ENCODE measurements at regions not wholly inside any gene's neighbourhood (a gene's known extent, or its start where the extent isn't known, plus 50 kb on each side); places are given as distances from the start of the nearest gene placed in this dataset.
A peak's percentile ranks its signal among the peaks of the same experiment; 100 is the strongest.

GRCh38 chr18:43883886-43884285, 606.6 kb upstream of the SYT4 start:
- DNase-seq (ENCODE audit: low spot score) = no peak

- DNase-seq (ENCODE audit: low spot score) = no peak
Observed at GRCh38 chr18:43886341-43886740, 609.1 kb upstream of the SYT4 start.

GRCh38 chr18:43887491-43887890, 610.2 kb upstream of the SYT4 start:
- no peak for DNase-seq (ENCODE audit: low spot score)

GRCh38 chr18:43888598-43888997, 611.3 kb upstream of the SYT4 start:
- no peak for DNase-seq (ENCODE audit: low spot score)

- DNase-seq (ENCODE audit: low spot score) = no peak
Observed at GRCh38 chr18:43893001-43893637, 615.8 kb upstream of the SYT4 start.

GRCh38 chr18:43904209-43904837, 627.0 kb upstream of the SYT4 start:
- no peak for DNase-seq (ENCODE audit: low spot score)

- DNase-seq (ENCODE audit: low spot score) = no peak
Observed at GRCh38 chr18:43914018-43914417, 636.7 kb upstream of the SYT4 start.

- no peak for DNase-seq (ENCODE audit: low spot score)
Observed at GRCh38 chr18:43916984-43917383, 639.7 kb upstream of the SYT4 start.

- DNase-seq (ENCODE audit: low spot score) = peak; percentile 3
Observed at GRCh38 chr18:43917520-43917919, 640.2 kb upstream of the SYT4 start.

- peak; percentile 9 for DNase-seq (ENCODE audit: low spot score)
Observed at GRCh38 chr18:43919551-43919950, 642.3 kb upstream of the SYT4 start.

GRCh38 chr18:43931439-43931838, 654.1 kb upstream of the SYT4 start:
- no peak for DNase-seq (ENCODE audit: low spot score)

- DNase-seq (ENCODE audit: low spot score) = no peak
Observed at GRCh38 chr18:43932140-43932539, 654.9 kb upstream of the SYT4 start.

GRCh38 chr18:43933177-43933576, 655.9 kb upstream of the SYT4 start:
- no peak for DNase-seq (ENCODE audit: low spot score)

- DNase-seq (ENCODE audit: low spot score) = no peak
Observed at GRCh38 chr18:43934322-43934721, 657.0 kb upstream of the SYT4 start.

- no peak for DNase-seq (ENCODE audit: low spot score)
Observed at GRCh38 chr18:43934781-43935471, 657.6 kb upstream of the SYT4 start.

- DNase-seq (ENCODE audit: low spot score) = no peak
Observed at GRCh38 chr18:43936176-43936575, 658.9 kb upstream of the SYT4 start.

- DNase-seq (ENCODE audit: low spot score) = no peak
Observed at GRCh38 chr18:43949291-43949690, 672.0 kb upstream of the SYT4 start.

- DNase-seq (ENCODE audit: low spot score) = no peak
Observed at GRCh38 chr18:43950062-43950461, 672.8 kb upstream of the SYT4 start.

- no peak for DNase-seq (ENCODE audit: low spot score)
Observed at GRCh38 chr18:43952398-43952797, 675.1 kb upstream of the SYT4 start.

- DNase-seq (ENCODE audit: low spot score) = no peak
Observed at GRCh38 chr18:43961722-43962121, 684.4 kb upstream of the SYT4 start.

- no peak for DNase-seq (ENCODE audit: low spot score)
Observed at GRCh38 chr18:43964666-43965065, 687.4 kb upstream of the SYT4 start.

GRCh38 chr18:43965691-43966090, 688.4 kb upstream of the SYT4 start:
- DNase-seq (ENCODE audit: low spot score) = no peak

- no peak for DNase-seq (ENCODE audit: low spot score)
Observed at GRCh38 chr18:43970656-43971055, 693.4 kb upstream of the SYT4 start.

GRCh38 chr18:43978174-43978573, 700.9 kb upstream of the SYT4 start:
- no peak for DNase-seq (ENCODE audit: low spot score)
